Fibroblast of peridontal ligament (primary cell): ENCODE measurements at regions not wholly inside any gene's neighbourhood (a gene's known extent, or its start where the extent isn't known, plus 50 kb on each side); places are given as distances from the start of the nearest gene placed in this dataset.
A peak's percentile ranks its signal among the peaks of the same experiment; 100 is the strongest.

Source experiments
- DNase-seq: peaks from one replicate; pipeline ENCODE4 v3.0.0-alpha.2; 2010; ENCODE audit errors: extremely low read depth

GRCh38 chr3:71998995-71999673 is 214.2 kb upstream of the PROK2 start:
- peak; percentile 96 for DNase-seq

DNA sequence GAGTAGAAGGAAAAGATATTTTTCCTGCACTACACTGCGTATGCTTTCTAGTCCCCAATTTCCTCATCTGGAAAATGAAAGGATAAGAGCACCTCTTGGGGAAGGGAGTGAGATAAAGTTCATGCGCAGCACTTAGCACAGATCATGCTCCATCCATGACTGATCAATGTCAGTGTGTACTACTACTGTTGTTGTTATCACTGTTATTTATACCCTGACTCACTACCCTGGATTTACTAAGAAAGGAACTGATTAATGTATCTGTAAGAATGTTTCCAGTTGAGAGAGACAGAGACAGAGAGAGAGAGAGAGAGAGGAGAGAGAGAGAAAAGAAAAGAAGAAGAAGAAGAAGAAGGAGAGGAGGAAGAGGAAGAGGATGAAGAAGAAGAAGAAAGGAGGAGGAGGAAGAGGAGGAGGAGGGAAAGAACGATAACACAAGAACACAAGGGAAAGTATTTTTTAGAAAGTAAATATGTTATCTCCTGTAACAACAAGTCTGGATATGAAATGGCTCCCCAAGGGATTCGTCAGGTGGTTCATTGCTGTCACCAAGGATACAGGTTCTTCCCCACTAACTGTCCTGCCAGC is 212.2 kb upstream of the PROK2 start:
- DNase-seq = no peak

DNA sequence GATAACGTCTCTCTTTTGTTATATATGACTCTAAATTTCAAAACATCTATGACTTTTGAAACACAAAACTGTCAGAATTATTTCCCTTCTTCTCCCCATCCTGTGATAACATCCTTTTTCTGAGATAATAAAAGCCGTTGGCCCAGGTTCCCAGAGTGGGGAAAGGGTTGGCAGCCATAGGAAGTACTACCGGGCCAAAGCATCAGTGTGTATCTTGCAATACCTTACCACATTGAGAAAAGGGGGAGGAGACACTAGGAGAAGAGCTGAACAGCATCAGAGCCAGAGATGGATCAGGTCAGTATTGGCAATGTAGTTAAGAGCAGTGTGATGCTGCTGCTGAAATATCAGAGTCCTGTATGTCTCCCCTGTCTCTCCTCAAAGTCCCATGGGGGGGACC is 210.0 kb upstream of the PROK2 start:
- DNase-seq = no peak

DNA sequence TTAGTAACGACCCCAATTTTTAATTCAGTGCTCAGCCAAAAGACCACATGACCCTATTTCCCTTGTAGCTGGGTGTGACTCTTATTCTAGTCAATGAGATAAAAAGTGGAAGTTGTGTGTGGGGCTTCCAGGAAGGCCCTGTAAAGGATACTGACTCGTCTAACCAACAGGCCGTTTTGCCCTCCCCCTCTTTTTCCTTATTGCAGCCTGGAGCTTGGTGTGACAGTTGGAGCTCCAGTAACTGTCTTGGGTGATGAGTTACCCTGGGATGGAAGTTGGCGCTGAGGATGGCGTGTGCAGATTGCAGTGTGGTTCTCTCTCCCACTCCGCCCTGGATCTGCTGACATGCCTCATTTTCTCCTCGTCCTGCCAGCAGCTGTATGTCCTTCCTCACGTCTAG is 209.3 kb upstream of the PROK2 start:
- no peak for DNase-seq

- DNase-seq = no peak
Measured at GRCh38 chr3:71991681-71992080, 206.7 kb upstream of the PROK2 start.

- DNase-seq = no peak
Measured at GRCh38 chr3:71991046-71991445, 206.1 kb upstream of the PROK2 start.

- DNase-seq = no peak
Measured at GRCh38 chr3:71990545-71990944, 205.6 kb upstream of the PROK2 start.

- peak; percentile 68 for DNase-seq
Measured at GRCh38 chr3:71989165-71989564, 204.2 kb upstream of the PROK2 start.

DNA sequence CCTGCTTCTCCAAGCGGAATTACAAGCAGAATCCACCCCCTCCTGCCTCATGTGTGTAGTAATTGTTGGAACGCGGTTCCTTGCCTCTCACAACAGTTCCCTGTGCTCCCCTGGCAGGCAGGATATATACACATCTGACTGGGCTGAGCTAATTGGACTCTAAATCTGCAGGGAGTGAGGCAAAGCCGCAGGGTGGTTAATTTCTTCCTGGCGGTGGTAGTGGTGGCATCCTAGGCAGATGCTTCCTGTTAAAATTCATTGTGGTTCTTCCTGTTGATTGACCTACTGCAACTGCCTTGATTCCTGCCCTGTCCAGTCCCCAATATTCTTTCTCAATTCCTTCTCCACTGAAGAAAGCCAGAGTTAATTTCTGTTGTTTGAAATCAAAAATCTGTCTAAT is 202.9 kb upstream of the PROK2 start:
- DNase-seq = peak; percentile 65

DNA sequence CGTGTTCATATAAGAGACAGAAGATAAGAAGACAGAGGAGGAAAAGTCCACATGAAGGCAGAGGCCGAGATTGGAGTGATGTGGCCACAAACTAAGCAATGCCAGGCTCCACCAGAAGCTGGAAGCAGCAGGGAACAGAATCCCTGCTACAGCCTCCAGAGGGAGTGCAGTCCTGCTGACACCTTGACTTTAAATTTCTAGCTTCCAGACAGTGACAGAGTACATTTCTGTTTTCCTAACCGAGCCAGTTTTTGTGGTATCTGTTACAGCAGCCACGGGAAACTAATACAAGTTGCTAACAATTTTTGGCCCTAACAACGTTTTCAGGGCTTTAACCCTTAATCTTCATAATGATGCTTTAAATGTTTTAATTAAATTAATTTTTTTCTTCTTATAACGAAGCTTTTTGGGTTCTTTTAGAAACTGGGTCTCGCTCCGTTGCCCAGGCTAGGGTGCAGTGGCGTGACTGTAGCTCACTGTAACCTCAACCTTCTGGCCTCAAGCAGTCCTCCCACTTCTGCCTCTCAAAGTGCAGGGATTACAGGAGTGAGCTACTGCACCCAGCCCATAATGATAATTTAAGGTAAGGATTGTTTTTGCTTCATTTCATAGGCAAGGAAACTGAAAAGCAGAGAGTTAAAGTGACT is 202.3 kb upstream of the PROK2 start:
- DNase-seq = peak; percentile 37

- no peak for DNase-seq
Measured at GRCh38 chr3:71986606-71987005, 201.7 kb upstream of the PROK2 start.

- DNase-seq = no peak
Measured at GRCh38 chr3:71984843-71985613, 200.1 kb upstream of the PROK2 start.

GRCh38 chr3:71983694-71984093 is 198.7 kb upstream of the PROK2 start:
- no peak for DNase-seq

DNA sequence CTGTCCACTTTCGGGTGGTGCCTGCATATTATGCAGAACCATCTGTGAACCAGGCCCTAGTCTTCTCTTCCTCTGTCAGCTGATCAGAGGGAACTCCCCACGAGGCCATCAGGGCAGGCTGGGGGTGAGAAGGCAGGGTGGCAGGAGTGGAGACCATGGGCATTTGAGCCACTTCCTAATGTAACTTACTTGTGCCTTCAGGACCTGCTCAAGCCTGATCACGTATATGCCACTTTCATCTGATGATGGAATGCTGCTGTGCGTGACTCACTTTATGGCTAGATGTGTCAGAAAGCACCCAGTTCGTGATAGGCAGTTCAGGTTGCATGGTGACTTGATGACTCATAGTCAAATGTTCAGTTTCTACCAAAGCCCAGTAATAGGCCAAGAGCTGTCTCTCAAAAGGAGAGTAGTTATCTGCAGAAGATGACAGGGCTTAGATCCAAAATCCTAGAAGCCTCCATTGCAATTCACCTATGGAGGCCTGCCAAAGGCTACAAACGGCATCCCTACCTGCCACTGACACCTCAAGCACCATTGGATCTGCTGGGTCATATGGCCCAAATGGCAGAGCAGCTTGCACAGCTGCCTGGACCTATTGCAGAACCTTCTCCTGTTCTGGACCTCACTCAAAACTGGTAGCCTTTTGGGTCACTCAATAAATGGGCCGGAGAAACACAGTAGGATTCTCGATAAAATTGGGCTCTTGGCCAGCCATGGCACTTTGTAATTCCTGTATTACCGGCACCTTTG is 197.7 kb upstream of the PROK2 start:
- peak; percentile 75 for DNase-seq

GRCh38 chr3:71979175-71979574 is 194.2 kb upstream of the PROK2 start:
- no peak for DNase-seq

DNA sequence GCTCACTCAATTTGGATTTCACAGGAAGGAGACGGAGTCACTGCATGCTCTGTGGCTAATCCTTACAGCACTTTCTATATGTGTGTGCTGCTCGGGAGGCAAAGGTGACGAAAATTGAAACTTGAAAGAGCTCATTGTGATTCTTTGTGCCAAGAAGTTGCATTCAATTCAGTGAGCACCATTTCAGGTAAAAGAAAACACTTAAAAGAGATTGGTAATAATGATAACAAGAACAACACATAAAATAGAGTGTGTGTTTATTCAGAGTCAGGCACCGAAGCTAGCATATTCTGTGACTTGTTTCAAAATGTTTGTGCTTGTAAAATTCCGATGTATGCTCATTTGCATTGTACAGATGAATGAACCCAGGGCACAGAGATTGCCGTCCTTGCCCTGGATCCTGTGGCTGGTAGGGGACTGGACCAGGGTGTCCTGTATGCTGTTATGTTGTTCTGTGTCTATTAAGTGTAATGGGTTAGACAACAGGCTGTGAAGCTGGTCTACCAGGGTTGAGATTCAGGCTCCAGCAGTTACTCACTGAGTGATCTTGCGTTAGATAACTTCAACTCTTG is 193.3 kb upstream of the PROK2 start:
- no peak for DNase-seq

- DNase-seq = no peak
Measured at GRCh38 chr3:71977525-71977924, 192.6 kb upstream of the PROK2 start.

DNA sequence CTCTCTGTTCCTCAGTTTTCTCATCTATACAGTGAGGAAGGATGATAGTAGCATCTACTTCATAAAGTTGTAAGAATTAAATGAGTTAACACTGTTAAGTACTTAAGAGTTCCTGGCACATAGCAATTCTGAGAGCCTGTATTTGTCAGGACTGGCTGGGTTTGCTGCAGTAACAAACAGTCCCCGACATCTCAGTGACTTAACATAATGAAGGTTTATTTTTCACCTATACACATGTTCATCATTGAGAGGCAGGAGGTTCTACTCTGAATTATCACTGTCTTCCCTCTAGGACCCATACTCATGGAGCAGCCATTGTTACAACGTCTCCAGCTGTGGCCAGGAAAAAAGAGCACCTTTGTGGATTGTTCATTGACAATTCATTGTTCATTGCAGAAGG is 190.6 kb upstream of the PROK2 start:
- no peak for DNase-seq

GRCh38 chr3:71974786-71975185 is 189.8 kb upstream of the PROK2 start:
- DNase-seq = no peak

GRCh38 chr3:71973274-71974030 is 188.5 kb upstream of the PROK2 start:
- DNase-seq = no peak

DNA sequence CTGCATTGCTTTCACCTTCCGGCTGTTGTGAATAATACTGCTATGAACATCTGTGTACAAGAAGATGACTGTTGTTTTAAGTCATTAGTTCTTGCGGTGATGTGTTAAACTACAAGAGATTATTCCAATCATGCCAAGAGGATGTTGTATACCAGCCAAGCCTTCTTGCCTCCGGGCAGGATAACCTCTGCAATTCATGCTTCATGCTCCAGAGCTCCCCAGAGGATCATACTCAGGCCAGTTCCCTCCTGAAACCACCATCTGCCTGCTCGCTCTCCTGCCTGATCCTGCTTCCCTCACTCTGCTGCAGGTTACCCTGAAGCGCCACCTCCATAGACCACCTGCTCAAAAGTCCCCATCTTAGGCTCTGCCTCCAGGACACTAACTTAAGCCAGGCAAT is 187.1 kb upstream of the PROK2 start:
- no peak for DNase-seq
